ENCODE measurements at regions not wholly inside any gene's neighbourhood (a gene's known extent, or its start where the extent isn't known, plus 50 kb on each side); places are given as distances from the start of the nearest gene placed in this dataset.

GRCh38 chr5:33235824-33236223 is 204.9 kb upstream of the TARS1 start:
- no peak for DNase-seq (ENCODE audit: low read depth)
- no peak overlapping the region for H3K4me3 ChIP-seq (ENCODE audit: low read length)
- TF ChIP-seq, protein P1, sequence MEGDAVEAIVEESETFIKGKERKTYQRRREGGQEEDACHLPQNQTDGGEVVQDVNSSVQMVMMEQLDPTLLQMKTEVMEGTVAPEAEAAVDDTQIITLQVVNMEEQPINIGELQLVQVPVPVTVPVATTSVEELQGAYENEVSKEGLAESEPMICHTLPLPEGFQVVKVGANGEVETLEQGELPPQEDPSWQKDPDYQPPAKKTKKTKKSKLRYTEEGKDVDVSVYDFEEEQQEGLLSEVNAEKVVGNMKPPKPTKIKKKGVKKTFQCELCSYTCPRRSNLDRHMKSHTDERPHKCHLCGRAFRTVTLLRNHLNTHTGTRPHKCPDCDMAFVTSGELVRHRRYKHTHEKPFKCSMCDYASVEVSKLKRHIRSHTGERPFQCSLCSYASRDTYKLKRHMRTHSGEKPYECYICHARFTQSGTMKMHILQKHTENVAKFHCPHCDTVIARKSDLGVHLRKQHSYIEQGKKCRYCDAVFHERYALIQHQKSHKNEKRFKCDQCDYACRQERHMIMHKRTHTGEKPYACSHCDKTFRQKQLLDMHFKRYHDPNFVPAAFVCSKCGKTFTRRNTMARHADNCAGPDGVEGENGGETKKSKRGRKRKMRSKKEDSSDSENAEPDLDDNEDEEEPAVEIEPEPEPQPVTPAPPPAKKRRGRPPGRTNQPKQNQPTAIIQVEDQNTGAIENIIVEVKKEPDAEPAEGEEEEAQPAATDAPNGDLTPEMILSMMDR (IDR thresholded peaks at IDR 0.05; ENCODE audit: insufficient read depth, low read depth, low read length, missing control alignments) = no peak

DNA sequence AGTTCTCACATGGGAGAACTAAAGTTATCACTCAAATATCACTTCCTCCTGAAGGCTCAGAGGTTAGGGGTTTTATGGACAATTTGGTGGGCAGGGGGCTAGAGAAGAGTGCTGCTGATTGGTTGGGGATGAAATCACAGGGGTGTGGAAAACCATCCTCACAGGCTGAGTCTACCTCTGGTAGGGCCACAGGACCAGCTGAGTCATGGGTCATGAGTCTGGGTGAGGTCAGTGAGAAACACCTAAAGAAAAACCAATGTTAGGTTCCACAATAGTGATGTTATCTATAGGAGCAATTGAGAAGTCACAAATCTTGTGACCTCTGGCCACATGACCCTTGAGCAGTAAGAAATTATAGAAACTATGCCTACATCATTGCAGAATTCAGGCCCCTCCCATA is 203.3 kb upstream of the TARS1 start:
- DNase-seq (ENCODE audit: low read depth) = no peak
- H3K4me3 ChIP-seq (ENCODE audit: low read length) = no peak overlapping the region
- TF ChIP-seq, protein P1 (IDR thresholded peaks at IDR 0.05; ENCODE audit: insufficient read depth, low read depth, low read length, missing control alignments) = no peak

DNA sequence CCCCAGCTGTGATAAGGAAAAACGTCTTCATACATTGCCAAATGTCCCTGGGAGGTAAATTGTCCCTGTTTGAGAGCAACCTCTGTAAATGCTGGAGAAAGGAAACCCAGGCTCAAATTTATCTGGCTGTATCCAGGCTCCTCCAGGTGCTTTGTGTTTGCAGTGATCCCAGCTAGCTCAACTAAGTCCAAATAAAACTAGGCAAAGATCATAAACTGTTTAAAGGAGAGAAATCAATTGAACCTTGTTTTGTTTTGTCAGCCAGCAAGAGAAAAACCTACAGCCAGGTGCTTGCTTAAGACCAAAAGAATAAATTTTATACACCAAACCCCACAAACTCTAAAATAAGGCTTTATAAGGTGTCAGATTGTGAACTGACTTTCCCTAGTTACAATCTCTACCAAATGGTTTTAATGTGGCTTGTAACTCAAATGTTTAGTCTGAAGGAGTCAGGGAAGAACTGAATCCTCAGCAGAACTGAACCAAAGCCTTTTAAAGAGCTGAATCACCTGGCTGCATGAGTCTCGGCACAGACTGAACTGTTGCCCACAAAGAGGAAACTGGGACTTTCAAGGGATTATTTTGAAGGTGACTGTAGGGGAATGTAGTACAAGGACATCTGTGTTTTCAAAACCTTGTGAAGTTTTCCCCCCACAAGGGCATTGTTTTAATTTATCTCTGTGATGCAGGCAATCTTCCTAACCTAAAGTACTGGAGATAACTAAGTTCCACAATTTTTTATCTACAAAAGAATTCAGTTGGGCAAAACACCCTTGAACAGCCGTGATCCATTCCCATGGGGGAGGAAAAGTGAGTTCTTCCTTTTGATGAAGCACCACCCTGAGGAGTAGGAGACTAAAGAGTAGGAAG is 201.7 kb upstream of the TARS1 start:
- peak; percentile 19 for DNase-seq (ENCODE audit: low read depth)
- H3K4me3 ChIP-seq (ENCODE audit: low read length) = no peak overlapping the region
- TF ChIP-seq, protein P1 (IDR thresholded peaks at IDR 0.05; ENCODE audit: insufficient read depth, low read depth, low read length, missing control alignments) = no peak

GRCh38 chr5:33240558-33240957 is 200.2 kb upstream of the TARS1 start:
- TF ChIP-seq, protein P1 (IDR thresholded peaks at IDR 0.05; ENCODE audit: insufficient read depth, low read depth, low read length, missing control alignments) = no peak
- H3K4me3 ChIP-seq (ENCODE audit: low read length) = no peak overlapping the region
- DNase-seq (ENCODE audit: low read depth) = no peak

DNA sequence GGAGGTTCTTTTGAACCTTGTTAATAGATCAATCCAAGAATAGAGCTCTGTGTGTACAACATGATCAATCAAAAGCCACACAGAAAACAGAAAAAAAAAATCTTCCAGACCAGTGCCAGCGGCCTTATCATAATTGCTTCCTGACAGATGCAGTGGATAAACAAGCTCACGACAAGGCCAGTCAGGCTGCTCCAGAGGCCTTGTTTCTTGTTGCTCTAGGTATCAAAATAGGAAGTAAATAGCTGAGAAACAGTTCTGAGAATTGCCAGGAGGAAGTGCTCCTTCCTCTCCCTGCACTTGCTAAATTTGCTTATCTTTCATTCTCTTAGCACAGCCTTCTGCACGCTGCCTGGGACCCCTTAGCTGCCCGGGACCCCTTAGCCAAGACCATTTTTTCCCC is 199.0 kb upstream of the TARS1 start:
- H3K4me3 ChIP-seq (ENCODE audit: low read length) = no peak overlapping the region
- no peak for DNase-seq (ENCODE audit: low read depth)
- TF ChIP-seq, protein P1 (IDR thresholded peaks at IDR 0.05; ENCODE audit: insufficient read depth, low read depth, low read length, missing control alignments) = no peak

GRCh38 chr5:33242277-33242676 is 198.5 kb upstream of the TARS1 start:
- TF ChIP-seq, protein P1 (IDR thresholded peaks at IDR 0.05; ENCODE audit: insufficient read depth, low read depth, low read length, missing control alignments) = no peak
- DNase-seq (ENCODE audit: low read depth) = no peak
- H3K4me3 ChIP-seq (ENCODE audit: low read length) = no peak overlapping the region

All from epithelial cell of esophagus (primary cell).